ENCODE measurements at regions not wholly inside any gene's neighbourhood (a gene's known extent, or its start where the extent isn't known, plus 50 kb on each side); places are given as distances from the start of the nearest gene placed in this dataset.

GRCh38 chr2:163397451-163397850, 338.4 kb downstream of the FIGN start:
- H3K4me1 Mint-ChIP-seq, result peaks cover 5% of the 10 kb centered on the region
- H3K27me3 ChIP-seq (replicated peaks in 1 of 4; ENCODE audit: control extremely low read depth in 1 of 4, control insufficient read depth in 3 of 4, insufficient read depth in 4 of 4, low read length in 3 of 4), result no peaks in the 10 kb centered on the region
- peak overlapping the region; percentile 57 for H2AFZ ChIP-seq (ENCODE audit: insufficient read depth, low read depth, low read length, poor library complexity, severe bottlenecking)
- POLR2A ChIA-PET, result no interaction called here
- DNase-seq (no peak), ATAC-seq (ENCODE audit: low read depth) (no peak)
- H3K9me3 ChIP-seq (ENCODE audit: control extremely low read depth in 1 of 3, control insufficient read depth in 2 of 3, insufficient read depth in 1 of 3, low read length in 2 of 3), result no peaks in the 10 kb centered on the region
- CTCF ChIA-PET, result no interaction called here
- H3K9ac ChIP-seq (ENCODE audit: low read length), result no peak overlapping the region
- no peaks in the 10 kb centered on the region for H3K27me3 Mint-ChIP-seq
- no peak for TF ChIP-seq EZH2 (IDR thresholded peaks at IDR 0.05; ENCODE audit: borderline replicate concordance, insufficient read depth, low read depth, low read length, poor library complexity, severe bottlenecking)
- no peak for TF ChIP-seq CTCF (IDR thresholded peaks at IDR 0.05)
- no peaks in the 10 kb centered on the region for H4K20me1 ChIP-seq (ENCODE audit: control insufficient read depth, insufficient read depth, low read length, poor library complexity, severe bottlenecking)
- no peak overlapping the region for H3K27ac Mint-ChIP-seq
- H3K4me3 Mint-ChIP-seq, result no peak overlapping the region
- peak overlapping the region; percentile 34 for H3K4me2 ChIP-seq (replicated peaks; ENCODE audit: low read depth, low read length, poor library complexity, severe bottlenecking)
- no peak overlapping the region for H3K27ac ChIP-seq (ENCODE audit: low read length in 2 of 2)
- intact Hi-C loops (cut with micrococcal nuclease), result no loop called here
- H3K36me3 ChIP-seq (replicated peaks in 1 of 2; ENCODE audit: control extremely low read depth in 1 of 2, control insufficient read depth in 1 of 2, extremely low read depth in 1 of 2, insufficient read depth in 2 of 2, low read length in 1 of 2), result no peaks in the 10 kb centered on the region
- no peak overlapping the region for H3K4me3 ChIP-seq (ENCODE audit: control extremely low read depth in 1 of 5, extremely low read depth in 1 of 5, insufficient read depth in 1 of 5, low read depth in 2 of 5, low read length in 4 of 5)
- WGBS (ENCODE audit: insufficient coverage), result 33% methylated on average over 2 of the region's 2 CpGs
- H3K9me3 Mint-ChIP-seq (ENCODE audit: insufficient read depth), result no peaks in the 10 kb centered on the region
- H3K79me2 ChIP-seq (ENCODE audit: control insufficient read depth, insufficient read depth, low read length), result no peaks in the 10 kb centered on the region
- H3K4me1 ChIP-seq (ENCODE audit: control insufficient read depth in 2 of 2, insufficient read depth in 2 of 2, low read length in 2 of 2), result peaks cover 4 to 5% of the 10 kb centered on the region in 2 donors

GRCh38 chr2:163395602-163396001, 340.2 kb downstream of the FIGN start:
- H3K4me3 ChIP-seq (ENCODE audit: control extremely low read depth in 1 of 5, extremely low read depth in 1 of 5, insufficient read depth in 1 of 5, low read depth in 2 of 5, low read length in 4 of 5), result no peak overlapping the region
- ChIA-PET CTCF (no interaction called here), POLR2A (no interaction called here)
- no peak overlapping the region for H3K9ac ChIP-seq (ENCODE audit: low read length)
- no peaks in the 10 kb centered on the region for H3K9me3 ChIP-seq (ENCODE audit: control extremely low read depth in 1 of 3, control insufficient read depth in 2 of 3, insufficient read depth in 1 of 3, low read length in 2 of 3)
- no peaks in the 10 kb centered on the region for H3K36me3 ChIP-seq (replicated peaks in 1 of 2; ENCODE audit: control extremely low read depth in 1 of 2, control insufficient read depth in 1 of 2, extremely low read depth in 1 of 2, insufficient read depth in 2 of 2, low read length in 1 of 2)
- Mint-ChIP-seq H3K4me1 (peaks cover 5% of the 10 kb centered on the region), H3K4me3 (no peak overlapping the region), H3K9me3 (ENCODE audit: insufficient read depth) (no peaks in the 10 kb centered on the region), H3K27me3 (no peaks in the 10 kb centered on the region), H3K27ac (no peak overlapping the region)
- H3K4me1 ChIP-seq (ENCODE audit: control insufficient read depth in 2 of 2, insufficient read depth in 2 of 2, low read length in 2 of 2), result peaks cover 4 to 5% of the 10 kb centered on the region in 2 donors
- H4K20me1 ChIP-seq (ENCODE audit: control insufficient read depth, insufficient read depth, low read length, poor library complexity, severe bottlenecking), result no peaks in the 10 kb centered on the region
- no peak overlapping the region for H3K4me2 ChIP-seq (replicated peaks; ENCODE audit: low read depth, low read length, poor library complexity, severe bottlenecking)
- H3K27me3 ChIP-seq (replicated peaks in 1 of 4; ENCODE audit: control extremely low read depth in 1 of 4, control insufficient read depth in 3 of 4, insufficient read depth in 4 of 4, low read length in 3 of 4), result no peaks in the 10 kb centered on the region
- H3K79me2 ChIP-seq (ENCODE audit: control insufficient read depth, insufficient read depth, low read length), result no peaks in the 10 kb centered on the region
- TF ChIP-seq CTCF (IDR thresholded peaks at IDR 0.05) (no peak), EZH2 (IDR thresholded peaks at IDR 0.05; ENCODE audit: borderline replicate concordance, insufficient read depth, low read depth, low read length, poor library complexity, severe bottlenecking) (no peak)
- no peak for DNase-seq
- no peak overlapping the region for H2AFZ ChIP-seq (ENCODE audit: insufficient read depth, low read depth, low read length, poor library complexity, severe bottlenecking)
- no CpG with 5 or more reads among the region's 2 CpGs for WGBS (ENCODE audit: insufficient coverage)
- intact Hi-C loops (cut with micrococcal nuclease), result no loop called here
- ATAC-seq (ENCODE audit: low read depth), result no peak
- no peak overlapping the region for H3K27ac ChIP-seq (ENCODE audit: low read length in 2 of 2)
